ENCODE measurements at regions not wholly inside any gene's neighbourhood (a gene's known extent, or its start where the extent isn't known, plus 50 kb on each side); places are given as distances from the start of the nearest gene placed in this dataset.

DNA sequence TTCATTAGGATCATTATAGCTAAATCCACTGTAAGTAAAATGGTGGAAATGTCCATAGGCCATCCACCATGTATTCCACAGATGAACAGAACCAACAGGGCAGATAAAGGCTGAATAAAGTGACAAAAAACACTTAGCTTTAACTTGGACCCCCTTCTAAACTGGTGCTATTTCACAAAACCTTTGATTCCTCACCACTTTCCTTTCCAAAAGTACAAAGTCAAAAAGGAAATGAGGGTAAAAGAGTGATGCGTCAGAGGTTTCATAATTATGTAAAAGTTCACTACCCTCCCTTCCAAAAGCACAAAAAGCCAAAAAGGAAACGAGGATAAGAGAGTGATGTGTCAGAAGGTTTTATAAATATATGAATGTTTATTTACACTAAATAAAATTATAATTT is 172.2 kb downstream of the TBX15 start:
- TF ChIP-seq, protein P1, sequence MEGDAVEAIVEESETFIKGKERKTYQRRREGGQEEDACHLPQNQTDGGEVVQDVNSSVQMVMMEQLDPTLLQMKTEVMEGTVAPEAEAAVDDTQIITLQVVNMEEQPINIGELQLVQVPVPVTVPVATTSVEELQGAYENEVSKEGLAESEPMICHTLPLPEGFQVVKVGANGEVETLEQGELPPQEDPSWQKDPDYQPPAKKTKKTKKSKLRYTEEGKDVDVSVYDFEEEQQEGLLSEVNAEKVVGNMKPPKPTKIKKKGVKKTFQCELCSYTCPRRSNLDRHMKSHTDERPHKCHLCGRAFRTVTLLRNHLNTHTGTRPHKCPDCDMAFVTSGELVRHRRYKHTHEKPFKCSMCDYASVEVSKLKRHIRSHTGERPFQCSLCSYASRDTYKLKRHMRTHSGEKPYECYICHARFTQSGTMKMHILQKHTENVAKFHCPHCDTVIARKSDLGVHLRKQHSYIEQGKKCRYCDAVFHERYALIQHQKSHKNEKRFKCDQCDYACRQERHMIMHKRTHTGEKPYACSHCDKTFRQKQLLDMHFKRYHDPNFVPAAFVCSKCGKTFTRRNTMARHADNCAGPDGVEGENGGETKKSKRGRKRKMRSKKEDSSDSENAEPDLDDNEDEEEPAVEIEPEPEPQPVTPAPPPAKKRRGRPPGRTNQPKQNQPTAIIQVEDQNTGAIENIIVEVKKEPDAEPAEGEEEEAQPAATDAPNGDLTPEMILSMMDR (IDR thresholded peaks at IDR 0.05; ENCODE audit: insufficient read depth, low read depth, low read length) = no peak
- no peak for TF ChIP-seq EZH2 (IDR thresholded peaks at IDR 0.05; ENCODE audit: insufficient read depth, low read length)

Measured in astrocyte (in vitro differentiated cells and primary cell).